HEK293 (cell line): ENCODE measurements at regions not wholly inside any gene's neighbourhood (a gene's known extent, or its start where the extent isn't known, plus 50 kb on each side); places are given as distances from the start of the nearest gene placed in this dataset.

ENCODE experiments used
- BCL11A ChIP-seq: fragments of 450-650 bp; formaldehyde crosslinking; IDR thresholded peaks from 2 replicates; pipeline ENCODE4 v1.5.1; 2016; ENCODE audit warnings: low read depth, missing biosample characterization, missing genetic modification characterization
- CTCF ChIP-seq: fragments of 450-650 bp; formaldehyde crosslinking; IDR thresholded peaks from 2 replicates; pipeline ENCODE4 v1.5.1; 2016; ENCODE audit warnings: missing biosample characterization, missing genetic modification characterization
- ZBTB1 ChIP-seq: fragments of 450-650 bp; formaldehyde crosslinking; IDR thresholded peaks from 2 replicates; pipeline ENCODE4 v1.5.1; 2016; ENCODE audit warnings: missing biosample characterization, missing genetic modification characterization
- ZBTB8A ChIP-seq: fragments of 450-650 bp; formaldehyde crosslinking; IDR thresholded peaks from 2 replicates; pipeline ENCODE4 v1.5.1; 2016; ENCODE audit warnings: missing biosample characterization, missing genetic modification characterization
- ZFHX2 ChIP-seq: fragments of 450-650 bp; formaldehyde crosslinking; conservative IDR thresholded peaks from 2 replicates; pipeline ENCODE4 v1.5.1; 2016; ENCODE audit warnings: missing biosample characterization, missing genetic modification characterization
- ZNF214 ChIP-seq: fragments of 450-650 bp; formaldehyde crosslinking; IDR thresholded peaks from 2 replicates; pipeline ENCODE4 v1.5.1; 2017; ENCODE audit warnings: missing biosample characterization, mild to moderate bottlenecking, missing genetic modification characterization, borderline replicate concordance
- ZNF274 ChIP-seq, 2 experiments: fragments of 200-500 bp in 1 of 2; fragments of 450-650 bp in 1 of 2; sonication (Bioruptor generic) in 1 of 2; formaldehyde crosslinking in 1 of 2; IDR thresholded peaks; 2 replicates each; pipeline versions ENCODE4 v1.5.1 to v1.6.1; 2014 to 2016; ENCODE audit warnings: borderline replicate concordance in 1 of 2, inconsistent platforms in 1 of 2, low read length in 1 of 2, missing biosample characterization in 1 of 2, missing genetic modification characterization in 1 of 2
- ZNF558 ChIP-seq: fragments of 450-650 bp; formaldehyde crosslinking; IDR thresholded peaks from 2 replicates; pipeline ENCODE4 v1.5.1; 2016; ENCODE audit warnings: missing biosample characterization, missing genetic modification characterization
- ZNF561 ChIP-seq: fragments of 450-650 bp; IDR thresholded peaks from 2 replicates; pipeline ENCODE4 v1.5.1; 2018; ENCODE audit warnings: missing biosample characterization, missing genetic modification characterization, borderline replicate concordance
- ZNF670 ChIP-seq: fragments of 450-650 bp; formaldehyde crosslinking; IDR thresholded peaks from 2 replicates; pipeline ENCODE4 v1.5.1; 2016; ENCODE audit warnings: missing biosample characterization, missing genetic modification characterization, low read depth

DNA sequence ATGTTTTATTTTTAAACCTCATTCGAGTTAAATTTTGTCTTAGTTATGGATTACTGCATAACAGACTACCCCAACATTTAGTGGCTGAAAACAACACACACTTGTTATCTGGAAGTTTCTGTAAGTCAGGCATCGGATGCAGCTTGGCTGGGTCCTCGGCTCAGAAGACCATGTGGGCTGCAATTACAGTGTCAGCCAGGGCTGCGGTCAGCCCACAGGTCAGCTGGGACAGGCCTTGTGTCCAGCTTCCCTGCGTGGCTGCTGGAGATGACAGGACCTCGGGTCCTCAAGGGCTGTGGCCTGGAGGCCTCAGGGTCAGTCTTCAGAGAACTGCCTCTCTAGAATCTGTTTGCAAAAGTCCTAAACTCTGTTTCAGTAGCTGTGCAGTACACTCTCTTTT lies 219.0 kb upstream of the IRX1 start:
- TF ChIP-seq CTCF (tag by site-specific recombination) (no peak), BCL11A (tag by site-specific recombination) (no peak), ZNF561 (tag by site-specific recombination) (no peak), ZNF670 (tag by site-specific recombination) (no peak), ZNF274 (IDR thresholded peaks at IDR 0.05; ENCODE audit: low read length) (no peak), ZNF274 (tag by site-specific recombination; IDR thresholded peaks at IDR 0.05; ENCODE audit: borderline replicate concordance) (no peak), ZNF214 (no peak), ZBTB8A (tag by site-specific recombination) (no peak), ZBTB1 (tag by site-specific recombination) (no peak), ZFHX2 (no peak), ZNF558 (no peak)
